DOHH2 (cell line): ENCODE measurements at regions not wholly inside any gene's neighbourhood (a gene's known extent, or its start where the extent isn't known, plus 50 kb on each side); places are given as distances from the start of the nearest gene placed in this dataset.

Source experiments
- H3F3A ChIP-seq: fragments of 200-600 bp; sonication (generic), shearing (Covaris generic); 2 replicates; pipeline ENCODE4 v1.6.0; 2016; ENCODE audit warnings: antibody characterized with exemption, mild to moderate bottlenecking; ENCODE audit not compliant: control insufficient read depth, insufficient read depth
- H3K27ac ChIP-seq: fragments of 200-600 bp; sonication (generic); 2 replicates; pipeline ENCODE4 v1.5.1; 2014; ENCODE audit warnings: low read depth, mild to moderate bottlenecking, low read length, moderate library complexity
- H3K27me3 ChIP-seq: fragments of 200-600 bp; sonication (generic); 2 replicates; pipeline ENCODE4 v1.6.1; 2014; ENCODE audit warnings: mild to moderate bottlenecking, low read length, mixed read lengths; ENCODE audit not compliant: control insufficient read depth
- H3K36me3 ChIP-seq: fragments of 200-600 bp; sonication (generic); 2 replicates; pipeline ENCODE4 v1.6.1; 2014; ENCODE audit warnings: mild to moderate bottlenecking, low read length, moderate library complexity, mixed read lengths; ENCODE audit not compliant: control insufficient read depth
- H3K4me1 ChIP-seq: fragments of 200-600 bp; sonication (generic); 2 replicates; pipeline ENCODE4 v1.6.1; 2014; ENCODE audit warnings: mild to moderate bottlenecking, low read length, mixed read lengths; ENCODE audit not compliant: control insufficient read depth
- H3K4me2 ChIP-seq: fragments of 200-600 bp; sonication (generic); 2 replicates; pipeline ENCODE4 v1.6.0; 2014; ENCODE audit warnings: mild to moderate bottlenecking, low read length, moderate library complexity
- H3K4me3 ChIP-seq: fragments of 200-600 bp; sonication (generic); 2 replicates; pipeline ENCODE4 v1.5.1; 2014; ENCODE audit warnings: mild to moderate bottlenecking, low read length, mixed read lengths
- H3K79me2 ChIP-seq: fragments of 200-600 bp; sonication (generic); 2 replicates; pipeline ENCODE4 v1.6.1; 2014; ENCODE audit warnings: mild to moderate bottlenecking, low read length, mixed read lengths; ENCODE audit not compliant: control insufficient read depth
- H3K9me2 ChIP-seq: fragments of 200-600 bp; sonication (generic); replicated peaks from 2 replicates; pipeline ENCODE4 v1.6.1; 2014; ENCODE audit warnings: mild to moderate bottlenecking, low read length, mixed read lengths; ENCODE audit not compliant: control insufficient read depth
- H3K9me3 ChIP-seq: fragments of 200-600 bp; sonication (generic); 2 replicates; pipeline ENCODE4 v1.6.1; 2014; ENCODE audit warnings: antibody characterized with exemption, low read length, mixed read lengths; ENCODE audit not compliant: control insufficient read depth, insufficient read depth
- H4K20me1 ChIP-seq: fragments of 200-600 bp; sonication (generic); 2 replicates; pipeline ENCODE4 v1.6.0; 2014; ENCODE audit warnings: low read depth, mild to moderate bottlenecking, antibody characterized with exemption, low read length, moderate library complexity; ENCODE audit not compliant: control insufficient read depth, insufficient read depth
- EZH2phosphoT487 ChIP-seq: fragments of 200-600 bp; sonication (generic); IDR thresholded peaks from 2 replicates; pipeline ENCODE4 v1.6.1; 2017; ENCODE audit warnings: borderline replicate concordance, mild to moderate bottlenecking, antibody characterized with exemption, low read length, moderate library complexity, mixed read lengths
- TF ChIP-seq, protein P1 (sequence below): fragments of 200-600 bp; sonication (generic); IDR thresholded peaks from one replicate; pipeline ENCODE4 v1.5.1; 2014; ENCODE audit warnings: antibody characterized with exemption, mild to moderate bottlenecking, low read depth, low read length; ENCODE audit not compliant: poor library complexity, severe bottlenecking

DNA sequence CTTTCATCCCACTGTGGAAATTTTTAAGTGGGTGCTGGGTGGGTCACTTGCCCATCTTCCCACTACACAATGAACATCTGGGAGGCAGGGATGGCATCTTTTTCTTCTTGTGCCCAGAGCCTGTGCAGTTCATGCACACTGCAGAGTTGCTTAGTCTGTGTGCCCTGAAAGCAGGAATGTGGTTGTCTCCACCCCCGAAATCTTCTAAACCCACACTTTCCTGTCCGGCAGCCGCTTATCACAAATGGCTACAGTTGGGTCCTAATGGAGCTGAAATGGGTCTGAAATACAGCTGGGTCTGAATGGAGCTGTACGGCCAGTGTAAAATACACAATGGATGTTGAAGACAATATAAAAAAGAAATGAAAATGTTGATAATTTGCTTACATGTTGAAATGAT is 112.1 kb upstream of the PMEPA1 start:
- Histone ChIP-seq H3K4me3 (no peak overlapping the region), H3K4me2 (no peak overlapping the region), H3K36me3 (no peaks in the 10 kb centered on the region), H3K27me3 (peaks cover 21% of the 10 kb centered on the region), H3K4me1 (no peaks in the 10 kb centered on the region), H3K9me3 (no peaks in the 10 kb centered on the region), H3F3A (no peaks in the 10 kb centered on the region), H3K79me2 (no peaks in the 10 kb centered on the region), H3K9me2 (no peaks in the 10 kb centered on the region), H3K27ac (no peak overlapping the region), H4K20me1 (no peaks in the 10 kb centered on the region)
- TF ChIP-seq, protein P1, sequence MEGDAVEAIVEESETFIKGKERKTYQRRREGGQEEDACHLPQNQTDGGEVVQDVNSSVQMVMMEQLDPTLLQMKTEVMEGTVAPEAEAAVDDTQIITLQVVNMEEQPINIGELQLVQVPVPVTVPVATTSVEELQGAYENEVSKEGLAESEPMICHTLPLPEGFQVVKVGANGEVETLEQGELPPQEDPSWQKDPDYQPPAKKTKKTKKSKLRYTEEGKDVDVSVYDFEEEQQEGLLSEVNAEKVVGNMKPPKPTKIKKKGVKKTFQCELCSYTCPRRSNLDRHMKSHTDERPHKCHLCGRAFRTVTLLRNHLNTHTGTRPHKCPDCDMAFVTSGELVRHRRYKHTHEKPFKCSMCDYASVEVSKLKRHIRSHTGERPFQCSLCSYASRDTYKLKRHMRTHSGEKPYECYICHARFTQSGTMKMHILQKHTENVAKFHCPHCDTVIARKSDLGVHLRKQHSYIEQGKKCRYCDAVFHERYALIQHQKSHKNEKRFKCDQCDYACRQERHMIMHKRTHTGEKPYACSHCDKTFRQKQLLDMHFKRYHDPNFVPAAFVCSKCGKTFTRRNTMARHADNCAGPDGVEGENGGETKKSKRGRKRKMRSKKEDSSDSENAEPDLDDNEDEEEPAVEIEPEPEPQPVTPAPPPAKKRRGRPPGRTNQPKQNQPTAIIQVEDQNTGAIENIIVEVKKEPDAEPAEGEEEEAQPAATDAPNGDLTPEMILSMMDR, result no peak
- TF ChIP-seq EZH2phosphoT487, result no peak

DNA sequence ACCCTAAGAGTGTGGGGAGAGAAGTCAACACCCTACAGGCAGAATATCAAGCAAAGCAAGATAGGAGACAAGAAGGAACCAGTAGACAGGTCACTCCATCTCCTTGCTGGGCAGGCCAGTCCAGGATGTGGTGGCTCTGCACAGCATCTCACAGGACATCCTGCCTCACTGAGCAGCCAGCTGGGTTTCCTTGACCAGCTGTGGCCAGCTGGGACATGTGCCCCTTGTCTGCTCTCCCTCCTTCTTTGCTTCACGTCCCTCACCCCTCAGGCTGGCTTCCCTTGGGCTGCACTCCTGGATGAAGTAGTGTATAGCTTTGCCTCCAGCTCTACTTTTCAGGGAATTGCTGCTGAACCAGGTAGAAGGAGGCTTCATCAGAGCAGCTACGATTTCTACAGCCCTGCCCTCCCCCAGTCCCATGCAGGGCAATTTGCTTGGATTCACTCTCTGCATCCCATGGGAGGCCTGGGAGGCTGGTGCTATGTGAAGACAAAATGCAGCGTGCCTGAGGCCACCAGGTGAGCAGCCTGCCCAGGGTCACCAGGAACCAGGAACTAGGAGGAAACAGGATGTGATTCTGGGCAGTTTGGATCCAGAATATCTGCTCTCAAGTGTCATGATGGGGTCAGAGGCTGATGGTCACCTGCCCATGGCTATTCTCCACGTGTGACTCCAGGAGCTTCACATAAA is 110.0 kb upstream of the PMEPA1 start:
- Histone ChIP-seq H3F3A (no peaks in the 10 kb centered on the region), H3K9me3 (no peaks in the 10 kb centered on the region), H3K9me2 (no peaks in the 10 kb centered on the region), H3K4me1 (no peaks in the 10 kb centered on the region), H3K36me3 (no peaks in the 10 kb centered on the region), H3K79me2 (no peaks in the 10 kb centered on the region), H3K27ac (no peak overlapping the region), H3K4me3 (no peak overlapping the region), H3K4me2 (no peak overlapping the region), H3K27me3 (peaks cover 21% of the 10 kb centered on the region), H4K20me1 (no peaks in the 10 kb centered on the region)
- TF ChIP-seq EZH2phosphoT487, result no peak
- TF ChIP-seq, protein P1, result no peak

DNA sequence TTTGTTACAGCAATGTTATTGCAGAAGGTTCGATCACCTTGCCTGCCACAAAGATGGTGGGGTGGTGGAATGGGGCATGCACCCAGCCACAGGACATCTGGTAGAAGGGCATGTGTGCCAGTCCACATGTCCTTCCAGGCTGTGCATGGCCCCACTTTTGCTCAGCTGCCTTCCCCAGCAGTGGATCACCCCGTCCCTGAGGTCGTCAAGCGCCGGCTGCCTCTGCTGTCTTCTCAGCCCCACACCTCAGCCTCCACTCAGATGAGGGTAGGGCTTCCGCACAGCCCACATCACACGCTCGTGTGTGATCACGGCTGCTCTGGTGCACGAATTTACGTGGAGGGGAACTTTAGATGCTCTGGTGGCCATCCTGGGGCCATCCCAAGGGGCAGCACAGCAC is 109.5 kb upstream of the PMEPA1 start:
- H3K4me1 ChIP-seq, result no peaks in the 10 kb centered on the region
- H3K4me3 ChIP-seq, result no peak overlapping the region
- no peaks in the 10 kb centered on the region for H3K36me3 ChIP-seq
- no peaks in the 10 kb centered on the region for H3K79me2 ChIP-seq
- H3K4me2 ChIP-seq, result no peak overlapping the region
- no peaks in the 10 kb centered on the region for H4K20me1 ChIP-seq
- H3K27me3 ChIP-seq, result peaks cover 21% of the 10 kb centered on the region
- TF ChIP-seq, protein P1, result no peak
- TF ChIP-seq EZH2phosphoT487, result no peak
- H3F3A ChIP-seq, result no peaks in the 10 kb centered on the region
- no peaks in the 10 kb centered on the region for H3K9me2 ChIP-seq
- H3K27ac ChIP-seq, result no peak overlapping the region
- H3K9me3 ChIP-seq, result no peaks in the 10 kb centered on the region
